Fibroblast of lung (primary cell): ENCODE measurements at regions not wholly inside any gene's neighbourhood (a gene's known extent, or its start where the extent isn't known, plus 50 kb on each side); places are given as distances from the start of the nearest gene placed in this dataset.

Experiments
- EZH2 ChIP-seq: IDR thresholded peaks from 2 replicates; pipeline ENCODE4 v1.5.1; 2012; ENCODE audit warnings: low read length, control low read depth, mild to moderate bottlenecking; ENCODE audit errors: missing control alignments
- TF ChIP-seq, protein P1 (sequence below), 2 donors: IDR thresholded peaks in 1 of 2; conservative IDR thresholded peaks in 1 of 2; 1 replicate in 1 of 2; 2 replicates in 1 of 2; pipeline ENCODE4 v1.5.1; 2011 to 2012; ENCODE audit warnings: low read length in 2 of 2, control low read depth in 1 of 2, inconsistent platforms in 1 of 2, low read depth in 1 of 2, mild to moderate bottlenecking in 1 of 2

- TF ChIP-seq, protein P1, sequence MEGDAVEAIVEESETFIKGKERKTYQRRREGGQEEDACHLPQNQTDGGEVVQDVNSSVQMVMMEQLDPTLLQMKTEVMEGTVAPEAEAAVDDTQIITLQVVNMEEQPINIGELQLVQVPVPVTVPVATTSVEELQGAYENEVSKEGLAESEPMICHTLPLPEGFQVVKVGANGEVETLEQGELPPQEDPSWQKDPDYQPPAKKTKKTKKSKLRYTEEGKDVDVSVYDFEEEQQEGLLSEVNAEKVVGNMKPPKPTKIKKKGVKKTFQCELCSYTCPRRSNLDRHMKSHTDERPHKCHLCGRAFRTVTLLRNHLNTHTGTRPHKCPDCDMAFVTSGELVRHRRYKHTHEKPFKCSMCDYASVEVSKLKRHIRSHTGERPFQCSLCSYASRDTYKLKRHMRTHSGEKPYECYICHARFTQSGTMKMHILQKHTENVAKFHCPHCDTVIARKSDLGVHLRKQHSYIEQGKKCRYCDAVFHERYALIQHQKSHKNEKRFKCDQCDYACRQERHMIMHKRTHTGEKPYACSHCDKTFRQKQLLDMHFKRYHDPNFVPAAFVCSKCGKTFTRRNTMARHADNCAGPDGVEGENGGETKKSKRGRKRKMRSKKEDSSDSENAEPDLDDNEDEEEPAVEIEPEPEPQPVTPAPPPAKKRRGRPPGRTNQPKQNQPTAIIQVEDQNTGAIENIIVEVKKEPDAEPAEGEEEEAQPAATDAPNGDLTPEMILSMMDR (conservative IDR thresholded peaks at IDR 0.05 in 1 of 2, IDR thresholded peaks at IDR 0.05 in 1 of 2; ENCODE audit: low read depth in 1 of 2, low read length in 2 of 2) = no peak
- no peak for TF ChIP-seq EZH2
Observed at GRCh38 chr5:112634796-112635195, 102.9 kb upstream of the APC start.
